HepG2 (cell line): ENCODE measurements at regions not wholly inside any gene's neighbourhood (a gene's known extent, or its start where the extent isn't known, plus 50 kb on each side); places are given as distances from the start of the nearest gene placed in this dataset.

Experiments
- ATAC-seq: fragments of 200-7000 bp; cut with Tn5 transposase; 3 replicates; pipeline ENCODE4 v1.9.1; 2020; ENCODE audit warnings: mild to moderate bottlenecking, moderate library complexity
- BruUV-seq: library from RNA; stranded (reverse); fragments of 400-500 nt; replicated peaks from 2 replicates; lab custom pipeline; 2021; lab: Mats Ljungman, UMichigan
- CTCF ChIA-PET: fragments of 300-600 bp; formaldehyde crosslinking; extraction: SDS; loops from one replicate; lab custom pipeline; 2021; ENCODE audit warnings: low total read pairs, inconsistent platforms, low intra/inter-chr PET ratio; lab: Yijun Ruan, JAX
- POLR2A ChIA-PET: fragments of 350-600 bp; sonication (Branson Sonifier 250); formaldehyde crosslinking; loops from one replicate; lab custom pipeline; 2020; ENCODE audit warnings: antibody characterized with exemption, inconsistent platforms; lab: Yijun Ruan, JAX
- DNase-seq: peaks from one replicate; pipeline ENCODE4 v3.0.0-alpha.2; 2015; ENCODE audit warnings: low spot score
- FAIRE-seq: peaks from 3 replicates; lab custom pipeline; 2011; peaks lifted over from hg19 to GRCh38; lab: Jason Lieb, UNC
- H2AFZ ChIP-seq: one replicate; pipeline ENCODE4 v1.6.1; 2011; ENCODE audit warnings: low read length, inconsistent platforms
- H3K27ac ChIP-seq: fragments of 300-600 bp; 3 replicates; pipeline ENCODE4 v1.8.0; 2011; ENCODE audit warnings: mixed run types, mild to moderate bottlenecking, mixed read lengths, low read length, inconsistent platforms; ENCODE audit not compliant: insufficient read depth; ENCODE audit errors: extremely low read length
- H3K27me3 ChIP-seq, 2 experiments: fragments of 200-600 bp in 1 of 2; 2 replicates in 1 of 2; 3 replicates in 1 of 2; pipeline versions ENCODE4 v1.6.0 to v1.8.0; 2011; ENCODE audit warnings: low read length in 2 of 2, mild to moderate bottlenecking in 2 of 2, moderate library complexity in 2 of 2, inconsistent platforms in 1 of 2; ENCODE audit not compliant: insufficient read depth in 2 of 2, control insufficient read depth in 1 of 2
- H3K36me3 ChIP-seq, 2 experiments: fragments of 200-600 bp in 1 of 2; replicated peaks in 1 of 2; 2 replicates in 1 of 2; 3 replicates in 1 of 2; pipeline versions ENCODE4 v1.5.1 to v1.8.0; 2011; ENCODE audit warnings: low read length in 2 of 2, inconsistent platforms in 1 of 2; ENCODE audit not compliant: insufficient read depth in 2 of 2, control insufficient read depth in 1 of 2
- H3K4me1 ChIP-seq: 2 replicates; pipeline ENCODE4 v1.5.1; 2012; ENCODE audit warnings: low read length, inconsistent platforms; ENCODE audit not compliant: insufficient read depth
- H3K4me2 ChIP-seq: 2 replicates; pipeline ENCODE4 v1.6.0; 2011; ENCODE audit warnings: low read depth, low read length, inconsistent platforms
- H3K4me3 ChIP-seq, 3 experiments: fragments of 200-600 bp in 1 of 3; sonication (generic), shearing (Covaris generic) in 1 of 3; replicated peaks in 1 of 3; 2 replicates each; pipeline ENCODE4 v1.5.1; 2011 to 2016; ENCODE audit warnings: low read length in 3 of 3, inconsistent platforms in 2 of 3, low read depth in 2 of 3, mild to moderate bottlenecking in 2 of 3, control low read depth in 1 of 3, mixed read lengths in 1 of 3; ENCODE audit not compliant: insufficient read depth in 1 of 3
- H3K79me2 ChIP-seq: one replicate; pipeline ENCODE4 v1.6.1; 2011; ENCODE audit warnings: low read length, inconsistent platforms; ENCODE audit not compliant: insufficient read depth
- H3K9ac ChIP-seq: 2 replicates; pipeline ENCODE4 v1.6.0; 2011; ENCODE audit warnings: mild to moderate bottlenecking, low read depth, low read length, inconsistent platforms; ENCODE audit not compliant: insufficient read depth
- H3K9me3 ChIP-seq: 2 replicates; pipeline ENCODE4 v1.5.1; 2012; ENCODE audit warnings: mild to moderate bottlenecking, low read length
- H4K20me1 ChIP-seq: 2 replicates; pipeline ENCODE4 v1.6.0; 2011; ENCODE audit warnings: inconsistent platforms, mild to moderate bottlenecking, low read length, moderate library complexity; ENCODE audit not compliant: insufficient read depth
- CBX1 ChIP-seq: IDR thresholded peaks from one replicate; pipeline ENCODE4 v1.6.1; 2016; ENCODE audit warnings: antibody characterized with exemption, low read depth
- IKZF4 ChIP-seq: sonication (generic); formaldehyde crosslinking; IDR thresholded peaks from 2 replicates; pipeline ENCODE4 v1.5.1; 2020; ENCODE audit warnings: borderline replicate concordance, mild to moderate bottlenecking, low read depth, missing genetic modification reagents; ENCODE audit errors: not compliant biosample characterization
- KDM5A ChIP-seq: fragments of 200-600 bp; sonication (generic); IDR thresholded peaks from 2 replicates; pipeline ENCODE4 v1.7.0; 2018; ENCODE audit warnings: antibody characterized with exemption, mild to moderate bottlenecking, low read length, borderline replicate concordance
- MEF2D ChIP-seq: sonication (generic); formaldehyde crosslinking; IDR thresholded peaks from 2 replicates; pipeline ENCODE4 v1.5.1; 2020; ENCODE audit warnings: mild to moderate bottlenecking, missing genetic modification reagents
- MLX ChIP-seq: IDR thresholded peaks from 2 replicates; pipeline ENCODE4 v1.6.1; 2016
- MTA3 ChIP-seq: sonication (generic); formaldehyde crosslinking; IDR thresholded peaks from 2 replicates; pipeline ENCODE4 v1.4.0; 2020; ENCODE audit warnings: missing genetic modification reagents
- NFE2L1 ChIP-seq: sonication (generic); formaldehyde crosslinking; IDR thresholded peaks from 2 replicates; pipeline ENCODE4 v1.4.0; 2020; ENCODE audit warnings: missing genetic modification reagents, mild to moderate bottlenecking, borderline replicate concordance
- NR2C2 ChIP-seq: sonication (generic); formaldehyde crosslinking; IDR thresholded peaks from 2 replicates; pipeline ENCODE4 v1.4.0; 2020; ENCODE audit warnings: missing genetic modification reagents, mild to moderate bottlenecking, moderate library complexity, borderline replicate concordance
- NRL ChIP-seq: sonication (generic); formaldehyde crosslinking; IDR thresholded peaks from 2 replicates; pipeline ENCODE4 v1.5.0; 2020; ENCODE audit warnings: missing genetic modification reagents, mild to moderate bottlenecking, moderate library complexity, borderline replicate concordance
- PBX3 ChIP-seq: sonication (generic); formaldehyde crosslinking; IDR thresholded peaks from 2 replicates; pipeline ENCODE4 v1.8.1; 2023; ENCODE audit warnings: missing genetic modification reagents, inconsistent platforms, borderline replicate concordance
- PRPF4 ChIP-seq: fragments of 200-400 bp; formaldehyde crosslinking; IDR thresholded peaks from 2 replicates; pipeline ENCODE4 v1.6.1; 2016; ENCODE audit warnings: low read length, low read depth; ENCODE audit not compliant: poor library complexity, severe bottlenecking
- ZNF605 ChIP-seq: sonication (generic); formaldehyde crosslinking; IDR thresholded peaks from 2 replicates; pipeline ENCODE4 v1.8.0; 2022; ENCODE audit warnings: mild to moderate bottlenecking, missing genetic modification reagents
- ZNF781 ChIP-seq: sonication (generic); formaldehyde crosslinking; IDR thresholded peaks from 2 replicates; pipeline ENCODE4 v1.5.1; 2020; ENCODE audit warnings: borderline replicate concordance, mild to moderate bottlenecking, missing genetic modification reagents; ENCODE audit errors: not compliant biosample characterization
- WGBS: methylation state at CpG from one replicate; pipeline ENCODE4 v1.1.6; 2017; ENCODE audit warnings: low lambda C conversion rate; 5-methylcytosine and 5-hydroxymethylcytosine counted together
- in situ Hi-C: cut with HindIII; loops from 2 replicates; pipeline ENCODE4 v1.10.0; 2017; ENCODE audit warnings: low pct_unique_long_range_greater_than_20kb; ENCODE audit not compliant: extremely low pct_ligation_motif_present
- intact Hi-C: fragments of 100-400 bp; cut with micrococcal nuclease; formaldehyde crosslinking; loops from one replicate; pipeline ENCODE4 v1.10.0; 2022; ENCODE audit not compliant: unreplicated experiment
- TF ChIP-seq, protein P1 (sequence below): sonication (generic); formaldehyde crosslinking; IDR thresholded peaks from 2 replicates; pipeline ENCODE4 v1.8.0; 2022; ENCODE audit warnings: missing genetic modification reagents, low read depth, mild to moderate bottlenecking, borderline replicate concordance
- TF ChIP-seq, protein P2 (sequence below): IDR thresholded peaks from 2 replicates; pipeline ENCODE4 v1.6.1; 2016; ENCODE audit warnings: control low read depth
- TF ChIP-seq, protein P3 (sequence below): sonication (generic); formaldehyde crosslinking; IDR thresholded peaks from 2 replicates; pipeline ENCODE4 v1.9.0; 2021; ENCODE audit warnings: missing genetic modification reagents, mild to moderate bottlenecking, borderline replicate concordance

DNA sequence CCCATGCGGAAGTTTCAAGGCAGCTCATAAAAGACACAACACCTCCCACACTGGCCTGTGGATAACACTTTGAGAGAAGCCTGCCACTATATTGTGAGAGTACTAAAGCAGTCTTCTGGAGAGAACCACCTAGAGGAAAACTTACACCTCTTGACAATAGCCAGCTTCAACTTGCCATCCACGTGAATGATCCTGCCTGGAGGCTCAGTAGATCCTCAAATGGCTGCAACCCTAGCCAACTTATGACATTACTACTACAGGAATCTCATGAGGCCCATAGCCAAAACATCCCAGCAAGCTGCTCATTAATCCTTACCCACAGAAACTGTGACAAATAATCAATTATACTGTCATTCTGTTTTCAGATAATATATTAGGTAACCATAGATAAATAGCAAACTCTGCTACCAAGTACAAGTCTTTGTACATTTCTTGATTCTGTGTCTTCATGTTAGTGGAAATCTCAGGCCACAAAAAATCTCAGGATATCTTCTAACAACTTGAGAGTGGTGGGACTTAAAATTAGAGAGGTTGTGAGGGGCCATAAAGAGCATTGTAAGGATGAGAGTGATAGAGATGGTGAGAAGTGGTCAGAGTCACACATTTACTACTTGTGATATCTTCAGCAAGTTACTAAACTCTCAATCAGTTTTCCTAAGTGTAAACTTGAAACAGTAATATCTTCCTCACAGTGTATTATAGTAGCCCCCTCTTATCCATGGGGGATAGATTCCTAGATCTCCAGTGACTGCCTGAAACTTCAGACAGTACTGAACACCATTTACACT, 368.0 kb downstream of the C12orf50 start (continued):
- TF ChIP-seq, protein P1, sequence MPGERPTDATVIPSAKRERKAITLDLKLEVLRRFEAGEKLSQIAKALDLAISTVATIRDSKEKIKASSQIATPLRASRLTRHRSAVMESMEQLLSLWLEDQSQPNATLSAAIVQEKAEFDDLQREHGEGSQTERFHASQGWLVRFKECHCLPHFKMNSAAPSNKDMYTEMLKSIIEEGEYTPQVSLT (CRISPR knock-in tag) = no peak
- TF ChIP-seq NR2C2 (no peak), IKZF4 (no peak), MLX (CRISPR knock-in tag) (no peak), ZNF605 (CRISPR knock-in tag) (no peak), ZNF781 (CRISPR knock-in tag) (no peak), NRL (no peak)

GRCh38 chr12:87660291-87660690, 368.9 kb downstream of the C12orf50 start:
- H3K27ac ChIP-seq = no peak overlapping the region
- no peak for ATAC-seq
- FAIRE-seq = no peak
- DNase-seq = no peak
- BruUV-seq = no TSS peak
- no peaks in the 10 kb centered on the region for H3K79me2 ChIP-seq
- CTCF ChIA-PET = no interaction called here
- peaks cover 29% of the 10 kb centered on the region for H3K9me3 ChIP-seq
- no peaks in the 10 kb centered on the region for H3K27me3 ChIP-seq
- intact Hi-C loops (no loop called here), in situ Hi-C loops (no loop called here)
- no peaks in the 10 kb centered on the region for H3K36me3 ChIP-seq
- POLR2A ChIA-PET = no interaction called here
- H3K9ac ChIP-seq = no peak overlapping the region
- H3K4me3 ChIP-seq = no peak overlapping the region
- WGBS = 2% methylated on average over 2 of the region's 2 CpGs
- H4K20me1 ChIP-seq = no peaks in the 10 kb centered on the region; the same call in 1 of the 2 replicates
- H3K4me2 ChIP-seq = no peak overlapping the region
- H2AFZ ChIP-seq = no peak overlapping the region
- no peaks in the 10 kb centered on the region for H3K4me1 ChIP-seq
- TF ChIP-seq PBX3 (CRISPR knock-in tag) = no peak
- no peak for TF ChIP-seq PRPF4
- TF ChIP-seq, protein P2, sequence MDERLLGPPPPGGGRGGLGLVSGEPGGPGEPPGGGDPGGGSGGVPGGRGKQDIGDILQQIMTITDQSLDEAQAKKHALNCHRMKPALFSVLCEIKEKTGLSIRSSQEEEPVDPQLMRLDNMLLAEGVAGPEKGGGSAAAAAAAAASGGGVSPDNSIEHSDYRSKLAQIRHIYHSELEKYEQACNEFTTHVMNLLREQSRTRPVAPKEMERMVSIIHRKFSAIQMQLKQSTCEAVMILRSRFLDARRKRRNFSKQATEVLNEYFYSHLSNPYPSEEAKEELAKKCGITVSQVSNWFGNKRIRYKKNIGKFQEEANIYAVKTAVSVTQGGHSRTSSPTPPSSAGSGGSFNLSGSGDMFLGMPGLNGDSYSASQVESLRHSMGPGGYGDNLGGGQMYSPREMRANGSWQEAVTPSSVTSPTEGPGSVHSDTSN (CRISPR knock-in tag) = no peak
- TF ChIP-seq MTA3 (CRISPR knock-in tag) = no peak
- TF ChIP-seq KDM5A = no peak
- no peak for TF ChIP-seq NFE2L1 (CRISPR knock-in tag)
- no peak for TF ChIP-seq MEF2D (CRISPR knock-in tag)
- TF ChIP-seq, protein P3, sequence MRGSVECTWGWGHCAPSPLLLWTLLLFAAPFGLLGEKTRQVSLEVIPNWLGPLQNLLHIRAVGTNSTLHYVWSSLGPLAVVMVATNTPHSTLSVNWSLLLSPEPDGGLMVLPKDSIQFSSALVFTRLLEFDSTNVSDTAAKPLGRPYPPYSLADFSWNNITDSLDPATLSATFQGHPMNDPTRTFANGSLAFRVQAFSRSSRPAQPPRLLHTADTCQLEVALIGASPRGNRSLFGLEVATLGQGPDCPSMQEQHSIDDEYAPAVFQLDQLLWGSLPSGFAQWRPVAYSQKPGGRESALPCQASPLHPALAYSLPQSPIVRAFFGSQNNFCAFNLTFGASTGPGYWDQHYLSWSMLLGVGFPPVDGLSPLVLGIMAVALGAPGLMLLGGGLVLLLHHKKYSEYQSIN (CRISPR knock-in tag) = no peak
- no peak for TF ChIP-seq CBX1
